ENCODE measurements at regions not wholly inside any gene's neighbourhood (a gene's known extent, or its start where the extent isn't known, plus 50 kb on each side); places are given as distances from the start of the nearest gene placed in this dataset.

DNA sequence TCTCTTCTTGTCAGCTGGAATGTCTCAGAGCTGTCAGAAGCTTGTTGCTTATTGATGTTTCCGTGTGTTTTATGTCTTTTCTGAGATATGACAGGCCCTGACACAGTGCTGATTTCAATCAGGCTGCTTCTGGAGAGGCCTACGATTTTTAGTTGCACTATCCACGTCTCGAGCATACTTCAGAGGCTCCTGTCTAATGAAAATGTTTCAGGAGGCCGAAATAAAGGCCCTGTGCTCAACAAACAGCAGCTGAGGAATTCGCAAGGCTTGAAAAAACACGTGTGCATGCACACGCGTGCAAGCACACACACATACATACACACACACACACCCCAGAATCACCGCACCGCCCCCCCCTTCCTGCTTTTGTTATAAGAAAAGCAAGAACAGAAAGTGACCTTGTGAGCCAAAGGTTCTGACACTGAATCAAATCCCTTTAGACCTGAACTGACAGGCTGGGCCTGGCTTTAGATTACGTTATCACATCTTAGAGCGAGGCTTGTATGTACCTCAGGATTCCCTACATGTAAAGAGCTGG, 296.6 kb downstream of the NR2F2 start:
- H3K4me2 ChIP-seq (ENCODE audit: low read length), result no peak overlapping the region
- H3K4me1 ChIP-seq (ENCODE audit: low read length), result no peaks in the 10 kb centered on the region
- no peak overlapping the region for H3K9ac ChIP-seq (ENCODE audit: low read length)
- no peaks in the 10 kb centered on the region for H3K27me3 ChIP-seq (ENCODE audit: low read depth, low read length)
- no peak overlapping the region for H2AFZ ChIP-seq (ENCODE audit: low read depth, low read length)
- no peaks in the 10 kb centered on the region for H3K9me3 ChIP-seq (ENCODE audit: insufficient read depth, low read length)
- no peak overlapping the region for H3K27ac ChIP-seq (ENCODE audit: low read length)
- H4K20me1 ChIP-seq (ENCODE audit: insufficient read depth, low read length), result no peaks in the 10 kb centered on the region
- TF ChIP-seq EZH2phosphoT487 (IDR thresholded peaks at IDR 0.05; ENCODE audit: low read depth), result no peak
- TF ChIP-seq, protein P1, sequence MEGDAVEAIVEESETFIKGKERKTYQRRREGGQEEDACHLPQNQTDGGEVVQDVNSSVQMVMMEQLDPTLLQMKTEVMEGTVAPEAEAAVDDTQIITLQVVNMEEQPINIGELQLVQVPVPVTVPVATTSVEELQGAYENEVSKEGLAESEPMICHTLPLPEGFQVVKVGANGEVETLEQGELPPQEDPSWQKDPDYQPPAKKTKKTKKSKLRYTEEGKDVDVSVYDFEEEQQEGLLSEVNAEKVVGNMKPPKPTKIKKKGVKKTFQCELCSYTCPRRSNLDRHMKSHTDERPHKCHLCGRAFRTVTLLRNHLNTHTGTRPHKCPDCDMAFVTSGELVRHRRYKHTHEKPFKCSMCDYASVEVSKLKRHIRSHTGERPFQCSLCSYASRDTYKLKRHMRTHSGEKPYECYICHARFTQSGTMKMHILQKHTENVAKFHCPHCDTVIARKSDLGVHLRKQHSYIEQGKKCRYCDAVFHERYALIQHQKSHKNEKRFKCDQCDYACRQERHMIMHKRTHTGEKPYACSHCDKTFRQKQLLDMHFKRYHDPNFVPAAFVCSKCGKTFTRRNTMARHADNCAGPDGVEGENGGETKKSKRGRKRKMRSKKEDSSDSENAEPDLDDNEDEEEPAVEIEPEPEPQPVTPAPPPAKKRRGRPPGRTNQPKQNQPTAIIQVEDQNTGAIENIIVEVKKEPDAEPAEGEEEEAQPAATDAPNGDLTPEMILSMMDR (IDR thresholded peaks at IDR 0.05; ENCODE audit: low read depth, low read length), result no peak
- no peak overlapping the region for H3K4me3 ChIP-seq (ENCODE audit: low read length)
- H3K79me2 ChIP-seq (ENCODE audit: low read length), result no peaks in the 10 kb centered on the region
- H3K36me3 ChIP-seq (replicated peaks; ENCODE audit: low read depth, low read length), result no peaks in the 10 kb centered on the region

DNA sequence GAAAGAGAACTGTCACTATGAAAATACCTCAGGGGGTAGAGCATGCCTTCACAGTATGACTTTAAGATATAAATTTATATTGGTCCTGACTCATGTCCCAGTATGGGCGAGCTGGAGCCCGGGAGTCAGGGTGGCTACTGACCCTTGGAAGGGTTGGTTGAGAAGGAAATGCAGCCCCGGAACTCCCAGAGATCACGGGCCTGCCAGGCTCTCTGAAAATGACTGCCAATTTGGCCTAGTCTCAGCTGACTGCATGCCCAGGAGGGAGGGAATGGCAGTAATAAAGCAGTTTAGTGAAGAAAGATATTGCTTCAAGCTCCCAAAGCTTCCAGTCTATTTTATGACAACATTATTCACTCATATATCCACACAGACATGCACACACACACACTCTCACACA, 299.0 kb downstream of the NR2F2 start:
- Histone ChIP-seq H4K20me1 (ENCODE audit: insufficient read depth, low read length) (no peaks in the 10 kb centered on the region), H3K4me3 (ENCODE audit: low read length) (no peak overlapping the region), H3K4me1 (ENCODE audit: low read length) (no peaks in the 10 kb centered on the region), H3K27ac (ENCODE audit: low read length) (no peak overlapping the region), H3K9ac (ENCODE audit: low read length) (no peak overlapping the region), H3K36me3 (replicated peaks; ENCODE audit: low read depth, low read length) (no peaks in the 10 kb centered on the region), H3K9me3 (ENCODE audit: insufficient read depth, low read length) (no peaks in the 10 kb centered on the region), H2AFZ (ENCODE audit: low read depth, low read length) (no peak overlapping the region), H3K4me2 (ENCODE audit: low read length) (no peak overlapping the region), H3K27me3 (ENCODE audit: low read depth, low read length) (no peaks in the 10 kb centered on the region), H3K79me2 (ENCODE audit: low read length) (no peaks in the 10 kb centered on the region)
- TF ChIP-seq, protein P1 (IDR thresholded peaks at IDR 0.05; ENCODE audit: low read depth, low read length), result no peak
- TF ChIP-seq EZH2phosphoT487 (IDR thresholded peaks at IDR 0.05; ENCODE audit: low read depth), result no peak

GRCh38 chr15:96638793-96639192, 308.3 kb downstream of the NR2F2 start:
- H3K27me3 ChIP-seq (ENCODE audit: low read depth, low read length), result no peaks in the 10 kb centered on the region
- TF ChIP-seq, protein P1 (IDR thresholded peaks at IDR 0.05; ENCODE audit: low read depth, low read length), result no peak
- no peak for TF ChIP-seq EZH2phosphoT487 (IDR thresholded peaks at IDR 0.05; ENCODE audit: low read depth)

GRCh38 chr15:96645796-96646195, 315.3 kb downstream of the NR2F2 start:
- Histone ChIP-seq H2AFZ (ENCODE audit: low read depth, low read length) (no peak overlapping the region), H3K9me3 (ENCODE audit: insufficient read depth, low read length) (no peaks in the 10 kb centered on the region), H3K27ac (ENCODE audit: low read length) (no peak overlapping the region), H3K4me2 (ENCODE audit: low read length) (no peak overlapping the region), H3K4me1 (ENCODE audit: low read length) (no peaks in the 10 kb centered on the region), H4K20me1 (ENCODE audit: insufficient read depth, low read length) (no peaks in the 10 kb centered on the region), H3K9ac (ENCODE audit: low read length) (no peak overlapping the region), H3K36me3 (replicated peaks; ENCODE audit: low read depth, low read length) (no peaks in the 10 kb centered on the region), H3K27me3 (ENCODE audit: low read depth, low read length) (no peaks in the 10 kb centered on the region), H3K79me2 (ENCODE audit: low read length) (no peaks in the 10 kb centered on the region), H3K4me3 (ENCODE audit: low read length) (no peak overlapping the region)
- TF ChIP-seq, protein P1 (IDR thresholded peaks at IDR 0.05; ENCODE audit: low read depth, low read length), result no peak
- no peak for TF ChIP-seq EZH2phosphoT487 (IDR thresholded peaks at IDR 0.05; ENCODE audit: low read depth)

More at GRCh38 chr15:96638793-96639192, 308.3 kb downstream of the NR2F2 start:
- Histone ChIP-seq H4K20me1 (ENCODE audit: insufficient read depth, low read length) (no peaks in the 10 kb centered on the region), H3K9me3 (ENCODE audit: insufficient read depth, low read length) (no peaks in the 10 kb centered on the region), H2AFZ (ENCODE audit: low read depth, low read length) (no peak overlapping the region), H3K4me3 (ENCODE audit: low read length) (no peak overlapping the region), H3K4me2 (ENCODE audit: low read length) (no peak overlapping the region), H3K4me1 (ENCODE audit: low read length) (no peaks in the 10 kb centered on the region), H3K9ac (ENCODE audit: low read length) (no peak overlapping the region), H3K79me2 (ENCODE audit: low read length) (no peaks in the 10 kb centered on the region), H3K36me3 (replicated peaks; ENCODE audit: low read depth, low read length) (no peaks in the 10 kb centered on the region), H3K27ac (ENCODE audit: low read length) (no peak overlapping the region)

All from OCI-LY3 (cell line).